GM18861 (cell line): ENCODE measurements at regions not wholly inside any gene's neighbourhood (a gene's known extent, or its start where the extent isn't known, plus 50 kb on each side); places are given as distances from the start of the nearest gene placed in this dataset.

Source experiments
- ATAC-seq: cut with Tn5 transposase; IDR thresholded peaks from one replicate; pipeline ENCODE4 v1.9.1; 2021; ENCODE audit not compliant: unreplicated experiment

DNA sequence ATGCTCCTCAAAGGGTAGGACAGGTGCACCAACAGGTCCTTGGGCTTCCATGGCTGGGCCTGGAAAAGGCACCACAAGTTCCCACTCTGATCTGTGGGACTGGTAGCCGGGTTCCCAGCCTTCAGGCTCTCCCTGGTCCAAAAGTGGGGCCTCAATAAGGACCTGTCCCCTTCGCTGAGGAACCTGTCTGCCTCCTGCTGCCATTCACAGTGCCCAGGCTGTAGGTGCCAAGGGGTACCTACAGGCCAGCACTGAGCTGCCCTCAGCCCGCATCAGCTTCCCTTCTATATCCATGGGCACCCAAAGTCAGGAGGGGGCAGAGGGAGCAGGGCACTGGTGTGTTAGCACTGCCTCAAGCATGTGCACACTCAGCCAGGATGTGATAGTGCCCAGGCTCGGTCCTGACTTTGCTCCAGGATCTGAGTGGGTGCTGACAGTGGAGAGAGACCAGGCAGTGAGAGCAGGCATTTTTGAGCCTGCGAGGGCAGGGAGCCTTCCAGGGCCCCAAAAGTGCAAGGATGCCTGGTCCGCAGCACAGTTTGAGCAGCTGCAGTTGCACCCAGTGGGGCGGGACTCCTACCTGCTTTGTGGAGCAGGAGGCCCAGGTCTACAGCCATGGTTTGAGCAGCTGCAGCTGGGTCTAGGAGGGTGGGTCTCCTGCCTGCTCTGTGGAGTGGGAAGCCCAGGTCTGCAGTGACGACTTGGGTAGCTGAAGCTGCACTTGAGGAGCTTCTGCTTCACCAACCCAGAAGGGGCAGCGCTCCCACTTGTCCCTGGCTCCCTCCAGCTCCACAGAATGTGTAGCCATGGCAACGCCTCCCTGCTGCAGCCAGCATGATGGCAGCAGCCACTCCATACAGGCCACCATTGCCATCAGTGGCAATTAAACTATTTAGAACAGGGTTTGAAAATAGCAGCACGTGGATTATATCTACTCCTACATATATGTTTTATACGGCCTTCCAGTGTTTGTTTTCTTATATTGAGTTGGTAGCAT lies 376.4 kb downstream of the KCTD8 start:
- no peak for ATAC-seq

DNA sequence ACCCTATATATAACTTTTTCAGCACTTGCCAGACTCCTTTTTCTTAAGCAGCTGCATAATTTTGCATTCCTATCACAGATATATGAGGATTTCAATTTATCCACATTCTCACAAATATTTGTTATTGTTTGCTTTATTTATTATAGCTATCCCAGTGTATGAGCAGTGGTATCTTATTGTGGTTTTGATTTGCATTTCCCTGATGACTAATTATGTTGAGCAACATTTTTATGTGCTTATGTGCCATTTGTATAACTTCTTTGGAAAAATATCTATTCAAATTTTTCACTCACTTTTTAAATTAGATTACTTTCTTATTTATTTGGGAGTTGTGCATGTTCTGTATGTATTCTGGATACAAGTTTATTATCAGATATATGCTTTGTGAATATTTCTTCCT lies 361.9 kb downstream of the KCTD8 start:
- no peak for ATAC-seq

DNA sequence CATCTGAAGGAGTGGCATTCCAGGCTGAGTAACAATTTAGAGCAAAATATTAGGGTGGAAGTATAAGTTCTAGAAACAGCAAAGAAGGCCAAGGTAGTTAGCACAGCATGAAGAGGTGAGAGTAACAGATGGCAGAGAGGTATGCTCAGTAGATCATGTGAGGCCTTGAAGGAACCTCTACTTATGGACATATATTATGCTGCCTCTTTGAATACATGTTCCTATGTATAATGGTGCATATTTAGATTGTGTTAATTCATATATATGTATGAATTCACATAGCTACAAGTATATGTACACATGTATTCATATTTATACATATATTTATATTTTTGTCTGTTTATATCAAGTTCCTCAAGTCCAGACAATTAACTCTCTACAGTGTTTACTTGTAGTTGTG lies 355.2 kb downstream of the KCTD8 start:
- no peak for ATAC-seq

DNA sequence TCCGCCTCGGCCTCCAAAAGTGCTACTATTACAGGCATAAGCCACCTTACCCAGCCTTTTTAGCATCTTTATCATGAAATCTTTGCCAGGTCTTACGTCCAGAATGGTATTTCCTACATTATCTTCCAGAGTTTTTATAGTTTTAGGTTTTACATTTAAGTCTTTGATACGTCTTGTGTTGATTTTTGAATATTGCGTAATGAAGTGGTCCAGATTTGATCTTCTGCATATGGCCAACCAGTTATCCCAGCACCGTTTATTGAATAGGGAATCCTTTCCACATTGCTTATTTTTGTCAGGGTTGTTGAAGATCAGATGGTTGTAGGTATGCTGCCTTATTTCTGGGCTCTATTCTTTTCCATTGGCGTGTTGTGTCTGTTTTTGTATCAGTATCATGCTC lies 349.6 kb downstream of the KCTD8 start:
- ATAC-seq: no peak

DNA sequence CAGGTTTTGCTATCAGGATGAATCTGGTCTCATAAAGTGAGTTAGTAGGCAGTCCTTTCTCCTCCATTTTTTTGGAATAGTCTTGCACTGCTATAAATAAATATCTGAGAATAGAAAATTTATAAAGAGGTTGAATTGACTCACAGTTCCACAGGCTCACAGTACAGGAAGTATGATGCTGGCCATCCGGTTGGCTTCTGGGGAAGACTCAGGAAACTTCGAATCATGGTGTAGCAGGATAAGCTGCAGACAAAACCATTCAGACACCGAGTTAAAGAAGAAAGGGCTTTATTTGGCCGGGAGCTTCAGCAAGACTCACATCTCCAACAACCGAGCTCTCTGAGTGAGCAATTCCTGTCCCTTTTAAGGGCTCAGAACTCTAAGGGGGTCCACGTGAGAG lies 348.2 kb downstream of the KCTD8 start:
- ATAC-seq: no peak

DNA sequence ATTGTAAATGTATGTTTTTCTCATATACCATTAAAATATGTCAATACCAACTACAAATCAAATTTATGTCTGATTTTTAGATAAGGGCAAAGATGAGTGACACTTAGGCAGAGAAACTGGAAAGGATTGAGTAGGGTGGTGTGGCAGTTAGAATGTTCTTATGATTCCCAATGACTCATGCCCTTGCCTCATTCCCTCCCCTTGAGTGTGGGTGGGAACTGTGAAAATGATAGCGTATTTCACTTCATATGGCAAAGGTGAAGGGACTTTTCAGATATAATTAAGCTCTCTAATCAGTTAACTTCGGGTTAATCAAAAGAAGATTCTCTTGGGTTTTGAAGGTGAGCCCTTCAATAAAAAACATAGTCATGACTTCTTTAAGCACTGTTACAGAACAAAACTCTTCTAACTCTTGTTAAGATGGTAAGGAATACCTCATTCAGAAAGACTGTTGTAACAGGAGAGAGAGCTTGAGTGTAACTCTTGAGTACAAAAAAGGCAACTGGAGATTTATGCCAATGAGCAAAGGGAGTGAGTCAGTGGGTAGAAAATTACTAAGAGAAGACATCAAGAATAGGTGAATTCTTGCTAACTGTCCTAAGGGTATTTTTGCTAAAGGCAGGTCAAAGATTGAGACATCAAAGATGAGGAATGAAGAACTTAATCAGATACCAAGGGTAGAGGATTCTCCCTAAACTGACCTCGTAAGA lies 329.5 kb downstream of the KCTD8 start:
- ATAC-seq: no peak

DNA sequence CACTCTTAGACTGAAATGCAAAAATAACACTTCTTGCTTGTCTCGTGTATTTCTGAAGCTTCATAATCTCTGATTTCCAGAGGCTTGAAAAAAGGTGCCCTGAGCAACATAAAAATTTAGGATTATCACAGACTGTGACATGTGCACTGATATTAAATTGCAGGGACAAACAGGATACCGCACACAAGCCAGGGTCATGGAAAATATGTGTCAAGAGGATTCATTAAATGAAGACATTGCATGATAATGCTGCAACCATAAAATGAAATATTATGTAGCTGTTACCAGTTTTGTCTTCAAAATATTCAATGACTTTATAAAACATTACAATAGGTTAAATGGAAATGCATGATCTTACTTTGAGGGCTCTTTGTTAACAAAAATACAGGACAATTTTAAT lies 328.0 kb downstream of the KCTD8 start:
- no peak for ATAC-seq

DNA sequence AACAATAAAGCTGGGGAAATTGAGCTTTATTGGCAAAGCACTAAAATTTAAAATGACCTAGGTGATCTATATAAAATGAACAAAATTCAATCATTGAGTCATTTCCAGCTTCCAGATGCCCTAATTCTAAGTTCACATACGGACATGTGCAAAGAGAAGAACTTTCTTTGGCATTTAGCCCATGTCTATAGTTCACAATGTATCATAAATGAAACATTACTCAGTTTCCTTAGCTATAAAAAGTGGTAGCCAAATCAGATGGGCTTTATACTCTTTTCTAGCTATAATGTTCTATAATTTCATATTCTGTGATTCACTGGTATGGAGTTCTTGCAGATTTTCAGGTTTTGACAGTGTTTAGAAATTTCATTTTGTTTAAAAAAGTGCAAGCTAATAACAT lies 327.4 kb downstream of the KCTD8 start:
- no peak for ATAC-seq
